GM10248 (cell line): ENCODE measurements at regions not wholly inside any gene's neighbourhood (a gene's known extent, or its start where the extent isn't known, plus 50 kb on each side); places are given as distances from the start of the nearest gene placed in this dataset.

Source experiments
- CTCF ChIA-PET: fragments of 300-600 bp; sonication (Branson Sonifier 250); formaldehyde crosslinking; extraction: SDS; loops from one replicate; lab custom pipeline; 2021; ENCODE audit warnings: antibody characterized with exemption; lab: Yijun Ruan, JAX
- POLR2A ChIA-PET: fragments of 350-650 bp; sonication (Branson Sonifier 250); formaldehyde crosslinking; extraction: SDS; loops from one replicate; lab custom pipeline; 2020; ENCODE audit warnings: antibody characterized with exemption; lab: Yijun Ruan, JAX
- DNase-seq: peaks from one replicate; pipeline ENCODE4 v3.0.0; 2012; ENCODE audit errors: extremely low spot score
- TF ChIP-seq, protein P1 (sequence below): IDR thresholded peaks from 2 replicates; pipeline ENCODE4 v1.5.1; 2012; ENCODE audit warnings: mild to moderate bottlenecking, low read depth; ENCODE audit errors: extremely low read depth, missing control alignments, control extremely low read depth

DNA sequence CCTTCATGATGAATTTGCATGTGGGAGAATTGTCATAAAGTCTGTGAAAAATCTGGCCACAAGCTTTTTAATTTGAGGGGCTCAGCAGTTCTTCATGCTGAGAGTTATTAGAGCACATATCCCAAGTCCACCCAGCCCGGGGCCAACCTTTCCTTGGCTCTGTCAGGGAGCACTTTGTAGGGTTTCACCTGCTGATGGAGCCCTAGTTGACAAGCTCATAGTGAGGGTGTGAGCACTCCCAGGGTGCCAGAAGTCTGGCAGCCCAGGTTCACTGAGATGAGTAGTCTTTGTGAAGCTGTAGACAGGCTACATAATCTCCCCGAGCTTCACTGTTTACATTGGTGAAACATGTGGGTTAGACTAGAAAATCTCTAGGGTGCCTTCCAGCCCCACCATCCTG lies 97.2 kb upstream of the NREP start:
- TF ChIP-seq, protein P1, sequence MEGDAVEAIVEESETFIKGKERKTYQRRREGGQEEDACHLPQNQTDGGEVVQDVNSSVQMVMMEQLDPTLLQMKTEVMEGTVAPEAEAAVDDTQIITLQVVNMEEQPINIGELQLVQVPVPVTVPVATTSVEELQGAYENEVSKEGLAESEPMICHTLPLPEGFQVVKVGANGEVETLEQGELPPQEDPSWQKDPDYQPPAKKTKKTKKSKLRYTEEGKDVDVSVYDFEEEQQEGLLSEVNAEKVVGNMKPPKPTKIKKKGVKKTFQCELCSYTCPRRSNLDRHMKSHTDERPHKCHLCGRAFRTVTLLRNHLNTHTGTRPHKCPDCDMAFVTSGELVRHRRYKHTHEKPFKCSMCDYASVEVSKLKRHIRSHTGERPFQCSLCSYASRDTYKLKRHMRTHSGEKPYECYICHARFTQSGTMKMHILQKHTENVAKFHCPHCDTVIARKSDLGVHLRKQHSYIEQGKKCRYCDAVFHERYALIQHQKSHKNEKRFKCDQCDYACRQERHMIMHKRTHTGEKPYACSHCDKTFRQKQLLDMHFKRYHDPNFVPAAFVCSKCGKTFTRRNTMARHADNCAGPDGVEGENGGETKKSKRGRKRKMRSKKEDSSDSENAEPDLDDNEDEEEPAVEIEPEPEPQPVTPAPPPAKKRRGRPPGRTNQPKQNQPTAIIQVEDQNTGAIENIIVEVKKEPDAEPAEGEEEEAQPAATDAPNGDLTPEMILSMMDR = no peak
- no peak for DNase-seq
- ChIA-PET POLR2A (no interaction called here), CTCF (interaction anchor here (1.0 to 4.5 kb wide), 5 partner anchors 9 to 32 kb away, joined by 3 to 18 read pairs (median 3); no protein-coding TSS in a partner anchor)

DNA sequence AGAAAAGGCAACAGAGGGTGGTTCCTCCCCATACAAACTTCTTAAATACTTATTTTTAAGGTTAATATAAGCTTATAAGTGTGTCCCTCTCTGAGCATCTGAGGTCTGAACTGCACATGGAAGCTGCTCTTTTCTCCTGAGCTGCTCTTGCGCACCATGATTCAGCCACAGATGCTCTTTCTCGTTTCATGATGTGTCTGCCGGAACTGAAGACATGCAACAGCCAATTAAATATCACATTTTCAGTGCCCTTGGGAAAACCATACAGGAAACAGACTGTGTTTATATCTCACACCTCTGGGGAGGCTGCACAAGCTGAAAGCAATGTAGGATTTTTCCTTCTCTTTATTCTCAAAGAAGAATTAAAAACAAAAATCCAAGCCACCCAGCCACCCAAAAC lies 96.8 kb upstream of the NREP start:
- TF ChIP-seq, protein P1 = no peak
- DNase-seq = peak; percentile 17
- POLR2A ChIA-PET = no interaction called here
- CTCF ChIA-PET = interaction anchor here (1.0 to 4.5 kb wide), 5 partner anchors 8 to 32 kb away, joined by 3 to 18 read pairs (median 3); no protein-coding TSS in a partner anchor

DNA sequence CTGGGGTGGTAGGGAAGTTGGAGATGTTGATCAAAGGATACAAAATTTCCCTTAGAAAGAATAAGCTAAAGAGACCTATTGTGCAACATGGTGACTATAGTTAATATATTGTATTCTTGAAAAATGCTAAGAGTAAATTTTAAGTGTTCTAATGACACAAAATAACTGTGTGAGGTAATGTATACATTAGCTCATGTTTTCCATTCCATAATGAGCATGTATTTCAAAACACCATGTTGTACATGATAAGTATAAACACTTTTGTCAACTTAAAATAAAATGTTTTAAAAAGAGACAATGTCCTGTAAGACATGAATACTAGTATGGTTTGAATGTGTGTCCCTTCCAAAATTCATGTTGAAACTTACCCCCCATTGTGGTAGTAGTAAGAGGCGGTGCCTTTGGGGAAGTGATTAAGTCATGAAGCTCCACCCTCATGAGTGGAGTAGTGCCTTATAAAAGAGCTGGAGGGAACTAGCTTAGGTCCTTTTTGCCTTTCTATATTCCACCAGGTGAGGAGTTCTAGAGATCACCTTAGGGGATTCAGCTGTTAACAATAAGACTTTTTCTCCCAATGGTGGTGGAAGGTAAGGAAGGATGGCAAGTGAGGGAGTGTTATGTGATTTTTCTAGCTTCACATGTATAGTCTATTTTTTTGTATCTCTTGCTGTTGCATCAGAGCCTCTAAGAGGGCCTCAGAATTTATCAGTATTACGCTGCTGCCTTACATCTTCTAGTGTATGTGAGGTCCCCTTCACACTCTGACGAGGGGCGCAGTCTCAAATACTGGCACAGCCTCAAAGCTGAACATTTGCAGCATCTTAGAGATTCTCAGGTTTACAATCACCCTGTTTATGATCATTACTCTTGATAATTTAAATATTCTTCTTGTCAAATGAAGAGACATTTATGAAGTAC lies 94.9 kb upstream of the NREP start:
- POLR2A ChIA-PET = no interaction called here
- CTCF ChIA-PET = interaction anchor here (0.9 to 1.1 kb wide), 2 partner anchors 30 to 267 kb away, joined by 3 read pairs; no protein-coding TSS in a partner anchor
- TF ChIP-seq, protein P1 = no peak
- no peak for DNase-seq

DNA sequence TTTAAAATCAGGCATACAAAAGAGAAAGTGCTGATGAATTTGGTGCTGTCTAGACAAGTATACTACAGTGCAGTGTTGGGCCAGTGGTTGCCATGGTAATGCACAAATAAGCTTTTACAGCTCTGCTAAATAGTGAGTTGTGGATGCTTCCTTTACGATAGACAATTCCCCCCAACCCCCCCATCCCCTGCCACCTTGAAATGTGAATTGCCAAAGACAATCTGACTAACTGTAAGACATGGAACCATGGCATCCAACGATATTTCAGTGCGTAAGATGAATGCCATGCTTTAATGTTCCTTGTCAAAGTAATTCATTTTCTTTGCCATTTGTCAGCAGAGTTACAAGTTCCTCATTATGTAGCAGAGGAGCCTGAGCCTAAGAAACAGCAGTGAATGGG lies 91.5 kb upstream of the NREP start:
- TF ChIP-seq, protein P1 = no peak
- DNase-seq = no peak
- POLR2A ChIA-PET = no interaction called here
- CTCF ChIA-PET = interaction anchor here (0.8 to 2.4 kb wide), 6 partner anchors 10 to 28 kb away, joined by 3 to 9 read pairs (median 4); no protein-coding TSS in a partner anchor

DNA sequence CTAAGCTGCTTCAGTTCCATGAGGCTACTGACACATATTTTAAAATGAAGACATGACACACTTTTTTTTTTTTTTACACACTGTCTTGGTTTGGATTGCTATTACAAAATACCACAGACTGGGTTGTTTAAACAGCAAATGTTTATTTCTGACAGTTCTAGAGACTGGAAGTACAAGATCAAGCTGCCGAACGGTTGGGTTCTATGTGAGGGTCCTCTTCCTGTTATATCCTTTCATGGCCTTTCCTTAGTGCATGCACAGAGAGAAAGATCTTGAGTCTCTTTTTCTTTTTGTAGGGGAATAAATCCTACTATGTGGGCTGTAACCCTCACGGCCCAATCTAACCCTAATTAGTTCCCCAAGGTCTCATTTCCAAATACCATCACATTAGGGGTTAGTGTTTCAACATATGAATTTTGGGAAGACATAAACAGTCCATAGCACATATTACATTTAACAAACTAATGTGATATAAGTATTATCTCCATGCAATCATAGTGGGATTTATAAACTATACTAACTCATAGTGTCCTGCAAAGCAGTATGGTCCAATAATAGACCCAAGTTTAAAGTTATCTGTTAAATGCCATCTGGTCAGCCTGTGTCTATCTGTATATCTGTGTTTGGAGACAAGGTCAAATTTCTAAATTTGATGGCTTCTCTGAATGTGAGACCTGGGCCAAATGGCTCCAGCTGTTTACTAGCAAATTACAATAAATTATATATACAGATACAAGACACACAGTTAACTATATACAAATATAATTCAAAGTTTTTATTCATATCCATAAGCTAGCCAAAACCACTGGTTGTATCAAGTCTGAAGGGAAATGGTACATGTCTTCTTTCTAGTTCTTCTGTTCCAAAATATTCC lies 90.3 kb upstream of the NREP start:
- ChIA-PET CTCF (interaction anchor here (0.8 to 1.1 kb wide), 5 partner anchors 9 to 26 kb away, joined by 3 to 5 read pairs (median 3); no protein-coding TSS in a partner anchor), POLR2A (no interaction called here)
- no peak for DNase-seq
- TF ChIP-seq, protein P1 = no peak
